H9 (cell line): ENCODE measurements at regions not wholly inside any gene's neighbourhood (a gene's known extent, or its start where the extent isn't known, plus 50 kb on each side); places are given as distances from the start of the nearest gene placed in this dataset.

ENCODE experiments used
- DNase-seq: peaks from one replicate; pipeline ENCODE4 v3.0.0-alpha.2; 2017
- H2AFZ ChIP-seq: one replicate; pipeline ENCODE4 v1.6.1; 2013; ENCODE audit warnings: mild to moderate bottlenecking, low read length, control low read depth, moderate library complexity
- H2AK5ac ChIP-seq: 2 replicates; pipeline ENCODE4 v1.6.1; 2013; ENCODE audit warnings: low read length, control low read depth, mixed read lengths; ENCODE audit not compliant: insufficient read length
- H2BK120ac ChIP-seq: one replicate; pipeline ENCODE4 v1.6.1; 2013; ENCODE audit warnings: low read depth, mild to moderate bottlenecking, low read length, control low read depth, inconsistent platforms; ENCODE audit not compliant: poor library complexity, severe bottlenecking
- H2BK12ac ChIP-seq: 2 replicates; pipeline ENCODE4 v1.6.1; 2013; ENCODE audit warnings: low read length, control low read depth, mixed read lengths, low read depth; ENCODE audit not compliant: insufficient read length
- H2BK15ac ChIP-seq: 2 replicates; pipeline ENCODE4 v1.6.1; 2013; ENCODE audit warnings: low read depth, low read length, control low read depth
- H2BK20ac ChIP-seq: one replicate; pipeline ENCODE4 v1.6.1; 2013; ENCODE audit warnings: low read depth, mild to moderate bottlenecking, low read length, control low read depth, inconsistent platforms; ENCODE audit not compliant: poor library complexity, severe bottlenecking
- H2BK5ac ChIP-seq: 2 replicates; pipeline ENCODE4 v1.6.1; 2013; ENCODE audit warnings: low read length, control low read depth, mixed read lengths; ENCODE audit not compliant: insufficient read length
- H3K14ac ChIP-seq: 2 replicates; pipeline ENCODE4 v1.6.1; 2013; ENCODE audit warnings: low read length, control low read depth; ENCODE audit not compliant: insufficient read depth
- H3K18ac ChIP-seq: 2 replicates; pipeline ENCODE4 v1.6.1; 2013; ENCODE audit warnings: low read depth, mild to moderate bottlenecking, mixed read lengths, low read length, control low read depth; ENCODE audit not compliant: insufficient read length
- H3K23ac ChIP-seq: 2 replicates; pipeline ENCODE4 v1.6.1; 2013; ENCODE audit warnings: low read length, control low read depth, mixed read lengths, low read depth; ENCODE audit not compliant: insufficient read length
- H3K23me2 ChIP-seq: 2 replicates; pipeline ENCODE4 v1.6.1; 2013; ENCODE audit warnings: low read depth, mild to moderate bottlenecking, mixed read lengths, low read length, control low read depth; ENCODE audit not compliant: insufficient read length, poor library complexity, severe bottlenecking
- H3K27ac ChIP-seq: 2 replicates; pipeline ENCODE4 v1.5.1; 2013; ENCODE audit warnings: low read length, control low read depth, mixed read lengths, low read depth; ENCODE audit not compliant: insufficient read length
- H3K27me3 ChIP-seq: 2 replicates; pipeline ENCODE4 v1.6.1; 2013; ENCODE audit warnings: low read length, control low read depth, inconsistent platforms; ENCODE audit not compliant: insufficient read depth
- H3K4ac ChIP-seq: 2 replicates; pipeline ENCODE4 v1.6.1; 2013; ENCODE audit warnings: low read depth, mild to moderate bottlenecking, control low read depth, inconsistent platforms, low read length, moderate library complexity
- H3K4me1 ChIP-seq: 2 replicates; pipeline ENCODE4 v1.6.1; 2013; ENCODE audit warnings: low read length, control low read depth, inconsistent platforms; ENCODE audit not compliant: insufficient read depth
- H3K4me2 ChIP-seq: 2 replicates; pipeline ENCODE4 v1.6.1; 2013; ENCODE audit warnings: low read length, control low read depth, mixed read lengths; ENCODE audit not compliant: insufficient read length, insufficient read depth
- H3K56ac ChIP-seq: 2 replicates; pipeline ENCODE4 v1.6.1; 2013; ENCODE audit warnings: low read depth, mild to moderate bottlenecking, mixed read lengths, low read length, control low read depth; ENCODE audit not compliant: insufficient read length
- H3K79me1 ChIP-seq: 2 replicates; pipeline ENCODE4 v1.6.1; 2013; ENCODE audit warnings: low read depth, mild to moderate bottlenecking, moderate library complexity, low read length, control low read depth, inconsistent platforms; ENCODE audit not compliant: insufficient read depth, poor library complexity, severe bottlenecking
- H3K79me2 ChIP-seq: 2 replicates; pipeline ENCODE4 v1.6.1; 2013; ENCODE audit warnings: low read length, control low read depth, inconsistent platforms; ENCODE audit not compliant: insufficient read depth
- H3K9ac ChIP-seq: 2 replicates; pipeline ENCODE4 v1.6.1; 2013; ENCODE audit warnings: low read length, control low read depth, mixed read lengths; ENCODE audit not compliant: insufficient read length; ENCODE audit errors: extremely low read depth
- H3K9me3 ChIP-seq: one replicate; pipeline ENCODE4 v1.6.1; 2013; ENCODE audit warnings: low read depth, low read length, inconsistent platforms; ENCODE audit not compliant: control insufficient read depth
- H3T11ph ChIP-seq: one replicate; pipeline ENCODE4 v1.6.1; 2013; ENCODE audit warnings: mild to moderate bottlenecking, low read length, control low read depth, inconsistent platforms
- H4K20me1 ChIP-seq: one replicate; pipeline ENCODE4 v1.6.1; 2013; ENCODE audit not compliant: control insufficient read depth, insufficient read length, insufficient read depth
- H4K5ac ChIP-seq: 2 replicates; pipeline ENCODE4 v1.6.1; 2013; ENCODE audit warnings: low read depth, mild to moderate bottlenecking, mixed read lengths, low read length, control low read depth; ENCODE audit not compliant: insufficient read length
- H4K8ac ChIP-seq: replicated peaks from 2 replicates; pipeline ENCODE4 v1.6.1; 2013; ENCODE audit warnings: low read length, control low read depth, mixed read lengths, low read depth; ENCODE audit not compliant: insufficient read length
- H4K91ac ChIP-seq: 2 replicates; pipeline ENCODE4 v1.6.1; 2013; ENCODE audit warnings: low read depth, mild to moderate bottlenecking, moderate library complexity, mixed read lengths, low read length, control low read depth; ENCODE audit not compliant: insufficient read length
- H3K27ac Mint-ChIP-seq, 3 experiments: 2 replicates in 2 of 3; 3 replicates in 1 of 3; pipeline ENCODE4 v1.8.0; 2020 to 2021; ENCODE audit warnings: mixed read lengths in 3 of 3, mild to moderate bottlenecking in 1 of 3, moderate library complexity in 1 of 3
- H3K27me3 Mint-ChIP-seq: 2 replicates; pipeline ENCODE4 v1.8.0; 2021; ENCODE audit warnings: low read depth, mild to moderate bottlenecking, moderate library complexity, mixed read lengths
- H3K36me3 Mint-ChIP-seq, 3 experiments: 2 replicates in 2 of 3; 3 replicates in 1 of 3; pipeline ENCODE4 v1.8.0; 2020 to 2021; ENCODE audit warnings: low read depth in 3 of 3, mixed read lengths in 3 of 3; ENCODE audit not compliant: insufficient read depth in 1 of 3
- H3K4me1 Mint-ChIP-seq, 2 experiments: 2 replicates each; pipeline ENCODE4 v1.8.0; 2020; ENCODE audit warnings: mixed read lengths in 2 of 2
- H3K4me3 Mint-ChIP-seq, 2 experiments: 2 replicates in 1 of 2; 3 replicates in 1 of 2; pipeline ENCODE4 v1.8.0; 2020 to 2021; ENCODE audit warnings: mild to moderate bottlenecking in 2 of 2, mixed read lengths in 2 of 2, moderate library complexity in 1 of 2
- H3K9me3 Mint-ChIP-seq, 2 experiments: 2 replicates in 1 of 2; 3 replicates in 1 of 2; pipeline ENCODE4 v1.8.0; 2020; ENCODE audit warnings: mild to moderate bottlenecking in 2 of 2, mixed read lengths in 2 of 2, moderate library complexity in 1 of 2
- TF ChIP-seq, protein P1 (sequence below): fragments of 200-600 bp; sonication (generic); conservative IDR thresholded peaks from 3 replicates; pipeline ENCODE4 v1.8.0; 2021; ENCODE audit warnings: antibody characterized with exemption, mild to moderate bottlenecking

DNA sequence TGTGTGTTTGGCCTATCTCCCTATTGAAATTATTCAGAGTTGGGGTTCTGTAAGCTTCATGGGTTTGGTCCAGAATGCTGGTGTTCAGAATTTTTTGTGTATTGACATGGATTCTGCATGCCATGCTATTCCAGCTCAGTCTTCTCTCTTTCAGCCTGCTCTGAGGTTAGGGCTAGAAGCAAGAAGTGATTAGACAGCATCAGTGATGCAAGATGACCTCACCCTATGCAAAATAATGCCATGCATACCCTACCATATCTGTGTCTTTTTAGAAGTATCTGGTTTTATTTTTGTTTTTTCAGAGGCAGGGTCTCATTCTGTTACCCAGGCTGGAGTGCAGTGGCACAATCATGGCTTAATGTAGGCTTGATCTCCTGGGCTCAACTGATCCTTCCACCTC, 175.6 kb upstream of the SKOR2 start:
- Histone ChIP-seq H3K9ac (no peak overlapping the region), H3K27me3 (peaks cover 11% of the 10 kb centered on the region; the same call in 1 of the 2 replicates), H3K27ac (no peak overlapping the region), H4K91ac (no peak overlapping the region), H2AFZ (no peak overlapping the region), H2BK15ac (no peak overlapping the region), H2BK120ac (no peak overlapping the region), H3K23me2 (no peaks in the 10 kb centered on the region), H3T11ph (no peak overlapping the region), H3K14ac (no peak overlapping the region), H2BK5ac (no peak overlapping the region), H2AK5ac (no peak overlapping the region), H4K5ac (no peak overlapping the region), H3K4me1 (no peaks in the 10 kb centered on the region), H4K8ac (no peak overlapping the region), H2BK20ac (no peak overlapping the region), H2BK12ac (no peak overlapping the region), H3K4me2 (no peak overlapping the region), H3K79me1 (no peaks in the 10 kb centered on the region), H3K23ac (no peak overlapping the region), H3K18ac (no peak overlapping the region), H4K20me1 (no peaks in the 10 kb centered on the region), H3K79me2 (no peaks in the 10 kb centered on the region), H3K56ac (no peak overlapping the region), H3K9me3 (no peaks in the 10 kb centered on the region), H3K4ac (no peak overlapping the region)
- H3K4me3 Mint-ChIP-seq: no peak overlapping the region
- H3K9me3 Mint-ChIP-seq: no peaks in the 10 kb centered on the region; a peak in 1 of 5 replicates
- no peaks in the 10 kb centered on the region; a peak in 1 of 7 replicates for H3K36me3 Mint-ChIP-seq
- H3K27ac Mint-ChIP-seq: no peak overlapping the region
- no peak for DNase-seq
- peaks cover 39% of the 10 kb centered on the region for H3K27me3 Mint-ChIP-seq
- TF ChIP-seq, protein P1, sequence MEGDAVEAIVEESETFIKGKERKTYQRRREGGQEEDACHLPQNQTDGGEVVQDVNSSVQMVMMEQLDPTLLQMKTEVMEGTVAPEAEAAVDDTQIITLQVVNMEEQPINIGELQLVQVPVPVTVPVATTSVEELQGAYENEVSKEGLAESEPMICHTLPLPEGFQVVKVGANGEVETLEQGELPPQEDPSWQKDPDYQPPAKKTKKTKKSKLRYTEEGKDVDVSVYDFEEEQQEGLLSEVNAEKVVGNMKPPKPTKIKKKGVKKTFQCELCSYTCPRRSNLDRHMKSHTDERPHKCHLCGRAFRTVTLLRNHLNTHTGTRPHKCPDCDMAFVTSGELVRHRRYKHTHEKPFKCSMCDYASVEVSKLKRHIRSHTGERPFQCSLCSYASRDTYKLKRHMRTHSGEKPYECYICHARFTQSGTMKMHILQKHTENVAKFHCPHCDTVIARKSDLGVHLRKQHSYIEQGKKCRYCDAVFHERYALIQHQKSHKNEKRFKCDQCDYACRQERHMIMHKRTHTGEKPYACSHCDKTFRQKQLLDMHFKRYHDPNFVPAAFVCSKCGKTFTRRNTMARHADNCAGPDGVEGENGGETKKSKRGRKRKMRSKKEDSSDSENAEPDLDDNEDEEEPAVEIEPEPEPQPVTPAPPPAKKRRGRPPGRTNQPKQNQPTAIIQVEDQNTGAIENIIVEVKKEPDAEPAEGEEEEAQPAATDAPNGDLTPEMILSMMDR: no peak
- H3K4me1 Mint-ChIP-seq: peaks cover 0 to 4% of the 10 kb centered on the region in 2 experiments; a peak in 2 of 4 replicates
